Large intestine (tissue), 3 donors: ENCODE measurements at regions not wholly inside any gene's neighbourhood (a gene's known extent, or its start where the extent isn't known, plus 50 kb on each side); places are given as distances from the start of the nearest gene placed in this dataset.
"Not testable (repeated sequence)": the region's sequence is repeated elsewhere in the genome, so short reads cannot be mapped to it uniquely, and the experiment has no call there.

ENCODE experiments used
- DNase-seq, 2 donors: peaks; one replicate each; pipeline versions ENCODE4 v3.0.0 to v3.0.0-alpha.2; 2013
- H3K27ac ChIP-seq: one replicate; pipeline ENCODE4 v1.5.1; 2013; ENCODE audit warnings: low read length
- H3K27me3 ChIP-seq: 2 replicates; pipeline ENCODE4 v1.6.1; 2013; ENCODE audit warnings: low read length; ENCODE audit not compliant: control insufficient read depth, insufficient read depth
- H3K36me3 ChIP-seq: 2 replicates; pipeline ENCODE4 v1.6.1; 2013; ENCODE audit warnings: low read length; ENCODE audit not compliant: control insufficient read depth, insufficient read depth
- H3K4me1 ChIP-seq: one replicate; pipeline ENCODE4 v1.6.1; 2013; ENCODE audit warnings: low read length; ENCODE audit not compliant: control insufficient read depth, insufficient read depth
- H3K4me3 ChIP-seq: one replicate; pipeline ENCODE4 v1.5.1; 2013; ENCODE audit warnings: low read length
- H3K9me3 ChIP-seq: one replicate; pipeline ENCODE4 v1.6.1; 2013; ENCODE audit warnings: mild to moderate bottlenecking, low read depth, low read length, moderate library complexity; ENCODE audit not compliant: control insufficient read depth
- WGBS: methylation state at CpG from one replicate; pipeline ENCODE4 v1.1.5; 2013; ENCODE audit warnings: low lambda C conversion rate; ENCODE audit not compliant: insufficient coverage; 5-methylcytosine and 5-hydroxymethylcytosine counted together

DNA sequence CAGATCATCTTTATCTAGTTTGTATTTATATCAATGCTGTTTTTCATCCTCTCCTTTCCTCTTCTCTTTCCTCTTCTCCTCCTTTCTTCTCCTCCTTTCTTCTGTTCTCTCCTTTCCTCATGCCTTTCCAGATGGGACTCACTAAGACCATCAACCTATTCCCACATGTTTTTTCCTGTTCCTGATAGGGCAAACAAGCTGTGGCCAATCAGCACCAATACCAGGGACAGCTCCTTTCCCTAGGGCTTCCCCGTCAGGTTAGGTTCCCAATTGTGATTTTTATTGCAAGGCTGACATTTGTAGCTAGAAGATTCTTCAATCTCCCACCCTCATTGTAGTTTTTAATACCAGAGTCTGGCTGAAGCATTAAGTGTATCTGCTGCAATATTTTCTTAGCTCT is 76.3 kb upstream of the COL8A1 start:
- H3K4me3 ChIP-seq = no peak overlapping the region
- no peak for DNase-seq
- no peaks in the 10 kb centered on the region for H3K36me3 ChIP-seq
- no peaks in the 10 kb centered on the region for H3K27me3 ChIP-seq
- no CpG with 5 or more reads among the region's 1 CpG for WGBS
- H3K9me3 ChIP-seq = no peaks in the 10 kb centered on the region
- no peaks in the 10 kb centered on the region for H3K4me1 ChIP-seq
- H3K27ac ChIP-seq = no peak overlapping the region

DNA sequence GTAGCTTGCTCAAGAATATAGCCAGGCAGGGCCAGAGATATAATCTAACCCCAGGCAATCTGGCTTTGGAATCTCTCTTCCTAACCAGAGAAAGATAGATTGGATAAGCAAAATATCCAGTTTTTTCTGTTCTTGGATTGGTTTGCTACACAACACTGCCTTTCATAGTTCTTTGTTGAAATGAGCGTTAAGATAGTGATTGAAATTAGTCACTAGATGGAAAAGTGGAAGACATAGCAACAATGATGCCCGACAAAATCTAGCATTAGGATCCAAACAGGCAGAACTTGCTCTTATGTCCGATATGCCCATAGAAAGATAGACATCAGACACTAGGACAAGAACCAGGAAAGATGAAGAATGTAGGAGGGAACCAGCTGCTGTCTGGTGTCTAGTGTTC is 77.3 kb upstream of the COL8A1 start:
- Histone ChIP-seq H3K36me3 (no peaks in the 10 kb centered on the region), H3K9me3 (no peaks in the 10 kb centered on the region), H3K27me3 (no peaks in the 10 kb centered on the region), H3K27ac (no peak overlapping the region), H3K4me3 (no peak overlapping the region), H3K4me1 (no peaks in the 10 kb centered on the region)
- no peak for DNase-seq
- WGBS = 90% methylated on average over 2 of the region's 3 CpGs

DNA sequence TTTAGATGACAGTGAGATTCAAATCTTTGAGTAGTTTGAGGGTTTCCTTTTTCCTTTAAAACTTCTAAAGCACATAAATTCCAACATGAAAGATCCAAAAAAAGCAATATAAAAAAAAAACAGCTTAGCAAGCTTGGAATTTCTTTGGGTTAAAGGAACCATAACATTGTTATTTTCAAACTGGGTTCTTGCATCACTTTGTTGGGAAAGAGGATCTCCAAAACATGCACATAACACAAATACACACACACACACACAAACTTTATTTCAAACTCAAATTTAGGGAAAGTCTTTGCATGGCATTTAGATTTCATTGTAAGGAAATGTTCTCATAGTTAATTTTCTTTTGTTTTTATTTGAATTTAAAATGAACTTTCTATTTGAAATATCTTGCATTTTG is 79.2 kb upstream of the COL8A1 start:
- H3K36me3 ChIP-seq = no peaks in the 10 kb centered on the region
- H3K4me1 ChIP-seq = no peaks in the 10 kb centered on the region
- H3K4me3 ChIP-seq = no peak overlapping the region
- no peaks in the 10 kb centered on the region for H3K27me3 ChIP-seq
- H3K27ac ChIP-seq = no peak overlapping the region
- no peaks in the 10 kb centered on the region for H3K9me3 ChIP-seq
- DNase-seq = no peak

DNA sequence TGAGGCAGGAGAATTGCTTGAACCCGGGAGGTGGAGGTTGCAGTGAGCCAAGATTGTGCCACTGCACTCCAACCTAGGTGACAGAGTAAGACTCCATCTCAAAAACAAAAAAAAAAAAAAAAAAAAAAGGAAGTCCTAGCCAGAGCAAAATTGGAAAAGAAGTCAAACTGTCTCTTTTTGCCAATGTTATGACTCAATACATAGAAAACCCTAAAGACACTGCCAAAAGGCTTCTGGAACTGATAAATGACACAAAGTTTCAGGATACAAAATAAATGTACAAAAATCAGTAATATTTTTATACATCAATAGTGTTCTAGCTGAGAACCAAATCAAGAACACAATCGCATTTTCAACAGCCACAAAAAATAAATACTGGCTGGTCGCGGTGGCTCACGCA is 82.5 kb upstream of the COL8A1 start:
- H3K36me3 ChIP-seq, H3K4me1 ChIP-seq, H3K9me3 ChIP-seq, DNase-seq, H3K27me3 ChIP-seq, H3K4me3 ChIP-seq, H3K27ac ChIP-seq: not testable (repeated sequence)
- 100% methylated on average over 1 of the region's 5 CpGs for WGBS

DNA sequence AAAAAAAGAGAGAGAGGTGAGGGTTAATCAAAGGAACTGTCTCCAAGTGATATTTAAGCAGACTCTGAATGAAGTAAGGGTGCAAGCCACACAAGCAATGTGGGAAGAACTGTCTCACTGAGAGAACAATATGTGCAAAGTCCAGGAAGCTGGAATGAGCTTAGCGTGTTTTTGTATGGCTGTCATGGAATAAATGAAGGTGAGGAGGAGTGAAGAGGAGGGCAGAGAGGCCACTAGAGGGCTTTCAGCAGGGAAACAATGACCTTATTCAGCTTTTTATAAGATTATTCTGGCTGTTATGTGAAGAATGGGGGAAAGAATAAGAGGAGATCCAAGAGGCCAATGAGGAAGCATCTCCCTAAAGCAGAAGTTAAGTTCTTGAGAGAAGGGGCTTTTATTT is 86.9 kb upstream of the COL8A1 start:
- Histone ChIP-seq H3K4me1 (no peaks in the 10 kb centered on the region), H3K36me3 (no peaks in the 10 kb centered on the region), H3K9me3 (no peaks in the 10 kb centered on the region), H3K27me3 (no peaks in the 10 kb centered on the region), H3K27ac (no peak overlapping the region), H3K4me3 (no peak overlapping the region)
- DNase-seq = no peak
- 50% methylated on average over 1 of the region's 1 CpG for WGBS

DNA sequence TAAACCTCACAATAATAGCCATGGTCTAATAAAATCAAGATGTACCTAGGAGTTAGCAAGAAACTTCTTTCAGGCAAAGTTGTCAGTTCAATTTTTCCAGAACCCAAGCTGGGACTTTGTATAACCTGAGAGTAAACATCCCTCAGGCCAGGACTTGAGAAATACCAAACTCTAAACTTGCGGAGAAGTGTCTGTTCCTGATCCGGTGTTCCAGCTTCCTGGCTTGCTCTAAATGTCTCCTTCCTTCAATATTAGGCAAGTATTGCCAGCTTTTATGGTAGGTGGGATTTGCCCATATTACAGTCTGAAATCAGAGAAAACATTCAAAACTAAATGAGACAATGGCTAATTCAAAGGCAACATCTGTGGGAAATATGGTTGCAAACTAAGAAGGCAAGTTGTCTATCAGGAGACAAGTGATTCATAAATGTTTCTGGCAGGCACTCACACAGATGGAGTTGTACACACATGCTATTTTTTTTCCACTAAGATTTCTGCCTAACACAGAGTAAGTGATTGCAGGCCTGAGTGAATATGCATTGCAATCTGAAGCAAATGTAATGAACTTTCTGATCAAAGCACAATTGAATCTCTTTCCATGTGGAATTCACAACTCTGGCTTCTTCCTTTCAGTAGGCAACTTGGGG is 88.3 kb upstream of the COL8A1 start:
- no CpG with 5 or more reads among the region's 2 CpGs for WGBS
- Histone ChIP-seq H3K27ac (no peak overlapping the region), H3K36me3 (no peaks in the 10 kb centered on the region), H3K4me1 (no peaks in the 10 kb centered on the region), H3K4me3 (no peak overlapping the region), H3K27me3 (no peaks in the 10 kb centered on the region), H3K9me3 (no peaks in the 10 kb centered on the region)
- no peak for DNase-seq

DNA sequence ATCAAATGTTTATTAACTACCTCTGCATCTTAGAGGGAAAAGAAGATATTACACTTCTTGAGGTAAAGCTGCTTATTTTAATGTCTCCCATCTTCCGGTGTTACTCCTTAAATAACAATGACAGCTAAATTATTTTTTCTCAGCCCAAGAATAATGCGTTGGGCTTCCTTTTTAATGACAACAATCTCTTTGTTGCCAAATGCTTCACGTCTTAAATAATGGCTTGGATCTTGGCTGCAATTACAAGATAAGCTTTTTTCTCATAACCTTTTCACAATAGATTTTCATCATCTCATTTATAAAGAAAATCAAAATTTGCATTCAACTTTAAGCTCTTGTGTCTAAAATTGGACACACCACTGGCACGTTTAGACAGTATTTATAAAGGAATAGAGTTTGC is 89.2 kb upstream of the COL8A1 start:
- Histone ChIP-seq H3K4me1 (no peaks in the 10 kb centered on the region), H3K9me3 (no peaks in the 10 kb centered on the region), H3K27me3 (no peaks in the 10 kb centered on the region), H3K27ac (no peak overlapping the region), H3K36me3 (no peaks in the 10 kb centered on the region), H3K4me3 (no peak overlapping the region)
- DNase-seq = no peak
- WGBS = 76% methylated on average over 3 of the region's 4 CpGs

DNA sequence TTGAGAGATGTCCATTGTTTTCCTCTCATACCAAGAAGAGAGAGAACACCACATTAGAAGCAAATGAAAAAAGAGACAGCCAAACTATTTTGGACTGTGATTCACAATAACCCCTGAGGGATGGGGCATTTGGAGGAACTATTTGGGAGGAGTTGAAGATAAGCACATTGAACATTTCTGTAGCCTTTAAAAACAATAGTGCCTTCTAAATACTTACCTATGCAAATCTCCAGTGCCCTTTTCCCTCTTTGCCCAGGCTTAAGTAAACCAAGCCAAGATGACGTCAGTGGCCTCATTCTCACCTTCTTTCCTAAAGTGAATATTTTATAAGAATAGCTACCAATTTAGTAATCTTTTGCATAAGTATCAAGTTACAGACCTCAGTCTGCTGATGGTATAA is 89.7 kb upstream of the COL8A1 start:
- Histone ChIP-seq H3K36me3 (no peaks in the 10 kb centered on the region), H3K9me3 (no peaks in the 10 kb centered on the region), H3K4me1 (no peaks in the 10 kb centered on the region), H3K27me3 (no peaks in the 10 kb centered on the region), H3K4me3 (no peak overlapping the region), H3K27ac (no peak overlapping the region)
- no CpG with 5 or more reads among the region's 1 CpG for WGBS
- no peak for DNase-seq

DNA sequence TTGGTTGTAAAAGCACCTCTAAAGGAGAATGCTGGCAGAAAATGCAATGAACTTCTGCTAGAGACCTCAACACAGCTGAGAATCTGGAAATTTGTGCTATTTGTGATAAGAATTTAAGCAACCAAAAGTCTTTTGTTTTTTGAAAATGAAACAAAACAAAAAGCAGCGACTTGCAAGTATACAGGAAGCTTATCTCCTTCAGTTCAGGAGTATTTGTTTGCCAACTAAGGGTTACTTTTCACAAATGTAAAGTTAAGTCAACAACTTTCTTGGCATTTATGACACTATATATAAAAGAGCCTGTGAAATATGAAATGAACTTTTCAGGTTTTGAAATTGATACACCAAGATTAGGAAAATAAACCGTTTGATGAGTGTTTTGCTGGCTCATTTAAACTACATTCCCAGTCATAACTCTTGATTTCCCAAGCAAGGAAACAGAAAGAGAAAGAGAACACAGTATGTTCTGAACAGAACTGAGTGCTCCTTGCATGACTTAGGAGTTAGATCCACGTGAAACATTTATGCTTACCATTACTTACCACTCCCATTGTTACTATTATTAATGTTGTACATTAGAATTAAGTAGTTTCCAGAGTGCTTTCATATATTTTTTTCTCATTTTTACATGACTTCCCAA is 92.3 kb upstream of the COL8A1 start:
- no CpG with 5 or more reads among the region's 3 CpGs for WGBS
- Histone ChIP-seq H3K27me3 (no peaks in the 10 kb centered on the region), H3K36me3 (no peaks in the 10 kb centered on the region), H3K4me3 (no peak overlapping the region), H3K9me3 (no peaks in the 10 kb centered on the region), H3K4me1 (no peaks in the 10 kb centered on the region), H3K27ac (no peak overlapping the region)
- DNase-seq = no peak

DNA sequence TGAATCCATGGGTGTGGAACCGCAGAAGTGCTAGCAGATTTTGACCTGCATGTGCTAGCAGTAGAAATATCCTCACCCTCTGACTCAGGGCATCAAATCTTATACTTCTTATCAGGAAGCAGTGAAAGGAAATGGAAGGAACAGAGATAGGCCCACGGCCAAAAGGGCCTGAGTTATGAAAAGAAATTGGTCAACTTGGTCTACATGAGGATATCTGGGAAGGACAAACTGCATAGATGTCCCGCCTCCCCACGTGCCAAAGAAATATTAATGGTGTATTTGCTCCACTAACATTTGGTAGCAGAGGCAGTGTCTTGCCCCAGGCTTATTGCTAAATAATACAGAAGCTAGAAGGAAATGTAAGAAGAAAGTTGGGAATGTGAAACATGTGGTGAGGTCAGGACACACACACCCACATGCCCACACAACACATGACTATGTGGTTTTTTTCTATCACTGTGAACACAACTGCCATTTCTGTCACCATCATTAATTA is 93.6 kb upstream of the COL8A1 start:
- no peaks in the 10 kb centered on the region for H3K9me3 ChIP-seq
- H3K4me3 ChIP-seq = no peak overlapping the region
- 60% methylated on average over 1 of the region's 4 CpGs for WGBS
- H3K27me3 ChIP-seq = no peaks in the 10 kb centered on the region
- H3K27ac ChIP-seq = no peak overlapping the region
- no peaks in the 10 kb centered on the region for H3K4me1 ChIP-seq
- no peaks in the 10 kb centered on the region for H3K36me3 ChIP-seq
- no peak for DNase-seq

DNA sequence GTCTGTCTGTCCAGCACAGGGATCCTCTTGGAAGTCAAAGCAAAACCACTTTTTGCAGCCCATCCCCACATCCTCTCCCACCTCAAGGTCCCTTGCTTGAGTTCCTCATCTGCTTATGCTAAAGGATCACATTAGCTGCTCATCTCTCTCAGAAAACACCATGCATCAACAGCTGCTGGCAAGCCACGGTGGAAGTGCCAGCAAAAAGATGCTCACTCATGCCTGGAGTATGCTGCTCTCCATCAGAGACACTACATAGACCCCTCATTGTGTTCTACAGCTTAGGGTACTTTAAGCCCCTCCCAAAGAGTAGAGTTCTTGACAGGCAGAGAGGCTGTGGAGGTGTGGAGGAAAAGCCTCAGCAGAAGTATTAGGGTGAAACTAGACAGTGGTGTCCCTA is 94.6 kb upstream of the COL8A1 start:
- Histone ChIP-seq H3K27ac (no peak overlapping the region), H3K27me3 (no peaks in the 10 kb centered on the region), H3K9me3 (no peaks in the 10 kb centered on the region), H3K4me1 (no peaks in the 10 kb centered on the region), H3K4me3 (no peak overlapping the region), H3K36me3 (no peaks in the 10 kb centered on the region)
- no CpG with 5 or more reads among the region's 1 CpG for WGBS
- DNase-seq = no peak
